Large intestine (tissue), 3 donors: ENCODE measurements at regions not wholly inside any gene's neighbourhood (a gene's known extent, or its start where the extent isn't known, plus 50 kb on each side); places are given as distances from the start of the nearest gene placed in this dataset.
"Not testable (repeated sequence)": the region's sequence is repeated elsewhere in the genome, so short reads cannot be mapped to it uniquely, and the experiment has no call there.

Experiments
- DNase-seq, 2 donors: peaks; one replicate each; pipeline versions ENCODE4 v3.0.0 to v3.0.0-alpha.2; 2013
- H3K27ac ChIP-seq: one replicate; pipeline ENCODE4 v1.5.1; 2013; ENCODE audit warnings: low read length
- H3K27me3 ChIP-seq: 2 replicates; pipeline ENCODE4 v1.6.1; 2013; ENCODE audit warnings: low read length; ENCODE audit not compliant: control insufficient read depth, insufficient read depth
- H3K36me3 ChIP-seq: 2 replicates; pipeline ENCODE4 v1.6.1; 2013; ENCODE audit warnings: low read length; ENCODE audit not compliant: control insufficient read depth, insufficient read depth
- H3K4me1 ChIP-seq: one replicate; pipeline ENCODE4 v1.6.1; 2013; ENCODE audit warnings: low read length; ENCODE audit not compliant: control insufficient read depth, insufficient read depth
- H3K4me3 ChIP-seq: one replicate; pipeline ENCODE4 v1.5.1; 2013; ENCODE audit warnings: low read length
- H3K9me3 ChIP-seq: one replicate; pipeline ENCODE4 v1.6.1; 2013; ENCODE audit warnings: mild to moderate bottlenecking, low read depth, low read length, moderate library complexity; ENCODE audit not compliant: control insufficient read depth
- WGBS: methylation state at CpG from one replicate; pipeline ENCODE4 v1.1.5; 2013; ENCODE audit warnings: low lambda C conversion rate; ENCODE audit not compliant: insufficient coverage; 5-methylcytosine and 5-hydroxymethylcytosine counted together

DNA sequence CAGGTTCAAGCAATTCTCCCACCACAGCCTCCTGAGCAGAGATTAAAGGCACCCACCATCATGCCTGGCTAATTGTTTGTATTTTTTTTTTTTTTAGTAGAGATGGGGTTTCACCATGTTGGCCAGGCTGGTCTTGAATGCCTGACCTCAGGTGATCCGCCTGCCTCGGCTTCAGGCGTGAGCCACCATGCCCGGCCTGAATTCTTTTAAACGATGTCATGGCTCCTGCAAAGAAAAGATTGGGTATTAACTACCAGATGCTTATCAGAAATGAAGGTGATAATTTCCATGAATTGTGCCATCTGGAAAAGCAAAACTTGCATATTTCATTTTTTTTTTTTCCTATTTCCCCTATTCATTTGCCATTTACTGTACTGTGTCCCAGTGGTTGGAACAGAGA is 195.7 kb upstream of the IGFBP7 start:
- no CpG with 5 or more reads among the region's 5 CpGs for WGBS
- H3K4me1 ChIP-seq, result no peaks in the 10 kb centered on the region
- H3K27me3 ChIP-seq, result no peaks in the 10 kb centered on the region
- DNase-seq, result no peak
- no peak overlapping the region for H3K27ac ChIP-seq
- H3K36me3 ChIP-seq, result no peaks in the 10 kb centered on the region
- H3K9me3 ChIP-seq, result no peaks in the 10 kb centered on the region
- H3K4me3 ChIP-seq, result no peak overlapping the region

DNA sequence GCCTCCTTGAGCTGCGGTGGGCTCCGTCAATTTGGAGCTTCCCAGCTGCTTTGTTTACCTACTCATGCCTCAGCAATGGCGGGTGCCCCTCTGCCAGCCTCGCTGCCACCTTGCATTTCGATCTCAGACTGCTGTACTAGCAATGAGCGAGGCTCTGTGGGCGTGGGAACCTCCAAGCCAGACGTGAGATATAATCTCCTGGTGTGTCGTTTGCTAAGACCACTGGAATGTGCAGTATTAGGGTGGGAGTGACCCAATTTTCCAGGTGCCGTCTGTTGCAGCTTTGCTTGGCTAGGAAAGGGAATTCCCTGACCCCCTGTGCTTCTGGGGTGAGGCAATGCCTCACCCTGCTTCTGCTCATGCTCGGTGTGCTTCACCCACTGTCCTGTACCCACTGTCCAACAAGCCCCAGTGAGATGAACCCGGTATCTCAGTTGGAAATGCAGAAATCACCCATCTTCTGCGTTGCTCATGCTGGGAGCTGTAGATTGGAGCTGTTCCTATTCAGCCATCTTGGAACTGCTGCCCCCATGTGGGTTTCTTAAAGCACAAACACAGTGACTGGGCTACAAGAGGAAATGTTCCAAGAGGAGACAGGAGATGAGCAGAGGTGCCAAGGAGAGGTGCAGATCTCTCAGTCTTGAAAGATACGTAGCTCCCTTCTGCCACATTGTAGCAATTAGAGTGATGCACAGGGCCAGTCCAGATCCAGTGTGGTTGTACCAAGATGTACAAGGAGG is 193.0 kb upstream of the IGFBP7 start:
- no peak overlapping the region for H3K4me3 ChIP-seq
- no CpG with 5 or more reads among the region's 14 CpGs for WGBS
- no peaks in the 10 kb centered on the region for H3K27me3 ChIP-seq
- H3K36me3 ChIP-seq, result no peaks in the 10 kb centered on the region
- DNase-seq, result no peak
- H3K9me3 ChIP-seq, result peaks cover 7% of the 10 kb centered on the region
- H3K27ac ChIP-seq, result no peak overlapping the region
- H3K4me1 ChIP-seq, result no peaks in the 10 kb centered on the region

DNA sequence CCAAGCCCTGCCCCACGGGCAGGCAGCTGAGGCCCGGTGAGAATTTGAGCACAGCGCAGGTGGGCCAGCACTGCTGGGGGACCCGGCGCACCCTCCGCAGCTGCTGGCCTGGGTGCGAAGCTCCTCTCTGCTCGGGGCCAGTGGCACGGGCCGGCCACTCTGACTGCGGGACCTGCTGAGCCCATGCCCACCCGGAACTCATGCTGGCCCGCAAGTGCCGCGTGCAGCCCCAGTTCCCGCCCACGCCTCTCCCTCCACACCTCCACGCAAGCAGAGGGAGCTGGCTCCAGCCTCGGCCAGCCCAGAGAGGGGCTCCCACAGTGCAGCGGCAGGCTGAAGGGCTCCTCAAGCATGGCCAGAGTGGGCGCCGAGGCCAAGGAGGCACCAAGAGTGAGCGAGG is 190.1 kb upstream of the IGFBP7 start:
- WGBS, result no CpG with 5 or more reads among the region's 23 CpGs
- not testable (repeated sequence) for H3K9me3 ChIP-seq, H3K27me3 ChIP-seq, DNase-seq, H3K27ac ChIP-seq, H3K4me1 ChIP-seq, H3K36me3 ChIP-seq, H3K4me3 ChIP-seq

GRCh38 chr4:57291911-57292310 is 181.7 kb upstream of the IGFBP7 start:
- no peak for DNase-seq

GRCh38 chr4:57287687-57288604 is 177.8 kb upstream of the IGFBP7 start:
- H3K4me1 ChIP-seq, result no peaks in the 10 kb centered on the region
- no peaks in the 10 kb centered on the region for H3K9me3 ChIP-seq
- no peaks in the 10 kb centered on the region for H3K36me3 ChIP-seq
- 14% methylated on average over 1 of the region's 5 CpGs for WGBS
- no peak for DNase-seq
- H3K27me3 ChIP-seq, result no peaks in the 10 kb centered on the region
- H3K27ac ChIP-seq, result no peak overlapping the region
- no peak overlapping the region for H3K4me3 ChIP-seq

More at GRCh38 chr4:57291911-57292310, 181.7 kb upstream of the IGFBP7 start:
- H3K4me1 ChIP-seq, result no peaks in the 10 kb centered on the region
- 80% methylated on average over 3 of the region's 3 CpGs for WGBS
- no peak overlapping the region for H3K27ac ChIP-seq
- H3K27me3 ChIP-seq, result no peaks in the 10 kb centered on the region
- H3K36me3 ChIP-seq, result no peaks in the 10 kb centered on the region
- H3K9me3 ChIP-seq, result no peaks in the 10 kb centered on the region
- H3K4me3 ChIP-seq, result no peak overlapping the region

GRCh38 chr4:57282933-57283310 is 172.7 kb upstream of the IGFBP7 start:
- no peaks in the 10 kb centered on the region for H3K9me3 ChIP-seq
- no peak overlapping the region for H3K4me3 ChIP-seq
- H3K4me1 ChIP-seq, result no peaks in the 10 kb centered on the region
- H3K27me3 ChIP-seq, result peaks cover 2% of the 10 kb centered on the region
- H3K36me3 ChIP-seq, result no peaks in the 10 kb centered on the region
- no peak for DNase-seq
- WGBS, result no CpG with 5 or more reads among the region's 1 CpG
- H3K27ac ChIP-seq, result no peak overlapping the region

DNA sequence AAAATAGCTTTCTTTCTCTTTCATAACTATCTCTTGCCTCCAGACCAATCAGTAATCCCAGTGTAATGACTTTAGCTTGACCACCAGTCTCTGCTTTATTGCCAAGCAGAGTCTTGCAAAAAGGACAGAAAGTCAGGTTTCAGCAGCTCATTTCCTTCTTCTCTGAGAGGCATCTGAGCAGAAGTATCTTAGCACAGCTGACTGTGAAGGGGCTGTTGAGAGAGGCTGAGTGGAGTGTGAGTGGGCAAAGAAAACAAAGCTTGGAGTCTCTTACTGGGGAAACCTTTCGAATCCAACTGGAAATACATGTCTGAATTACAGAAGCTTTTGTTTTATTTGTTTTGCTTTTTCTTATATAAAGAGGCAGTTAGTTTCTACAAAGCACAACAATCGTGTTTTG is 170.3 kb upstream of the IGFBP7 start:
- no peak for DNase-seq
- Histone ChIP-seq H3K9me3 (no peaks in the 10 kb centered on the region), H3K27ac (no peak overlapping the region), H3K4me3 (no peak overlapping the region), H3K27me3 (peaks cover 2% of the 10 kb centered on the region), H3K36me3 (no peaks in the 10 kb centered on the region), H3K4me1 (no peaks in the 10 kb centered on the region)
- 100% methylated on average over 1 of the region's 2 CpGs for WGBS

DNA sequence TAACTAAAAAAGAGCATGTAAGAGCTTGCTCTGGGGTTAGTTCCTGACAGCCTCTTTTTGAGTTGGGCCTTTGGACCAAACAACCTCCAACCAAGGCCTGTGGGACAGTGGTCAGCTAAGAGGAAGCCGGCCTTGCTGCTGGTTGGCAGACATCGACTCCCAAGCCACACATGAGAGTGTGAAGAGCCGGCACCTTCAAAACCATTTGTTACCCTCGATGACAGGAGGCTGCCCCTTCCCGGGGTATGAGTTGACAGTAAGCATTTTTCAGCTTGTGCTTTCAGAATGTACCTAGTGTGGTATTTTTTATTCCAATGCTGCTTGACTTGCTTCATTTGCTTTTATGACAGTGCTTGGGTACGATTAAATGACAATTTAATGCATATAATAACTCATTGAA is 168.6 kb upstream of the IGFBP7 start:
- no peaks in the 10 kb centered on the region for H3K36me3 ChIP-seq
- no peak overlapping the region for H3K27ac ChIP-seq
- WGBS, result no CpG with 5 or more reads among the region's 6 CpGs
- H3K4me3 ChIP-seq, result no peak overlapping the region
- H3K27me3 ChIP-seq, result peaks cover 2% of the 10 kb centered on the region
- no peaks in the 10 kb centered on the region for H3K4me1 ChIP-seq
- no peak for DNase-seq
- no peaks in the 10 kb centered on the region for H3K9me3 ChIP-seq

DNA sequence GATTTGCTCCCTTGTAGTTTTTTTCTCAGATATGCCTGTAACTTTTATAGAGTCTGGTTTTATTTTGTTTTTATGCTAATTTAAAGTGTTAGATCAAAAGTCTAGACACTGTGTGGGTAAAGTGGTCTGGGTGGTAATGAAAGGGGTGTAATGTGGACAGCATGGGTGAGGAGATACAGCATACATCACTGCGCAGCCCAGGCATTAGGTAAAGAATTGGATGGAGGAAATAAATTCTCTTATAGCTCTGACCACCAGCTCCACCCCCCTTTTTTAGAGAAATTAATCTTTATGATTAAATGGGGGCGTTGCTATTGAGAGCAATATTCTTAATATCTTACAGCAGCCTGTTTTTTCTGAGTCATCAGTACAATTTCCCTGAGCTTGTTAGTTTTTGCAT is 163.9 kb upstream of the IGFBP7 start:
- Histone ChIP-seq H3K36me3 (no peaks in the 10 kb centered on the region), H3K27me3 (no peaks in the 10 kb centered on the region), H3K4me1 (no peaks in the 10 kb centered on the region), H3K4me3 (no peak overlapping the region), H3K9me3 (no peaks in the 10 kb centered on the region), H3K27ac (no peak overlapping the region)
- WGBS, result no CpG with 5 or more reads among the region's 2 CpGs
- DNase-seq, result no peak

GRCh38 chr4:57270346-57270745 is 160.2 kb upstream of the IGFBP7 start:
- Histone ChIP-seq H3K9me3 (no peaks in the 10 kb centered on the region), H3K4me3 (no peak overlapping the region), H3K27me3 (no peaks in the 10 kb centered on the region), H3K36me3 (no peaks in the 10 kb centered on the region), H3K4me1 (no peaks in the 10 kb centered on the region), H3K27ac (no peak overlapping the region)
- WGBS, result no CpG with 5 or more reads among the region's 7 CpGs
- DNase-seq, result peak in 1 of 2 donors; percentile 3
